ENCODE measurements at regions not wholly inside any gene's neighbourhood (a gene's known extent, or its start where the extent isn't known, plus 50 kb on each side); places are given as distances from the start of the nearest gene placed in this dataset.

DNA sequence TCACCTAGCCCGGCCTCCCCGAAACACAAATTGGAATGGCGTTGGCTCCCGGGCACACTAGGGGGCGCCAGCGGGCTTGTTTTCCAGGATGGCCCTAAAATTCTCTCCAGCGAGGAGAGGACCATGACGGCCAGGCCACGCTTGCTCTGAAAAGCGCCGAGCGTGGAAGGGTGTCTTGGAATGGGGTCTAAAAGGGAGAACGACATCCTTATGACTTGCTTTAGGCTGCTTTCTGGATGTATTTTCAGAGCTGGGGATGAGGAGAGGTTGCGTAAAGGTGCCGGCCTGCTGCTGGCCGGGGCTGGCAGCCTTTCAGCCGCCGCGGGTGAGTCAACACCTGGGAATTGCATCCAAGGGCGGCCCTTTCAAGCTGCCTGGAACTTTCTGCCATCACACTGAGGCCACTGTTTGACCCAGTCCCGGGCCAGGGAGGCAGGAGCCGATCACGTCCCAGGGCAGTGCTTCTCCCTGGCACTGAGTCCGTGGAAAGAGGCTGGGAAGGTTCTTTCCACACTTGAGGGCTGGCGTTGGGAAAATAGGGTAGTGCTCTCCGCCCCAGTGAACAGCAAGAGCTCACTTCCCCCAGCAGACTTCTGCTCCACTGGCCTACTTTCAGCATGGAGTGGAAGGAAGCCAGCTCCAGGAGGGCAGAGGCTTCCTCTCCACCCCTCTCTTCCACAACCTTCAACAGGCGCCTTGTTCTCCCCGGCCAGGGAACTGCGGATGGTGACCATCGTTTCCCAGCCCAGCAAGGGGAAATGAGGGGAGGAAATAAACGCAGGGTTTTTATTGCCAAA lies 216.2 kb downstream of the TTC8 start:
- TF ChIP-seq POLR2A (IDR thresholded peaks at IDR 0.05; ENCODE audit: low read length) (no peak), GATA1 (IDR thresholded peaks at IDR 0.05; ENCODE audit: low read depth, low read length) (no peak)
- peak; percentile 64 to 80 for DNase-seq

DNA sequence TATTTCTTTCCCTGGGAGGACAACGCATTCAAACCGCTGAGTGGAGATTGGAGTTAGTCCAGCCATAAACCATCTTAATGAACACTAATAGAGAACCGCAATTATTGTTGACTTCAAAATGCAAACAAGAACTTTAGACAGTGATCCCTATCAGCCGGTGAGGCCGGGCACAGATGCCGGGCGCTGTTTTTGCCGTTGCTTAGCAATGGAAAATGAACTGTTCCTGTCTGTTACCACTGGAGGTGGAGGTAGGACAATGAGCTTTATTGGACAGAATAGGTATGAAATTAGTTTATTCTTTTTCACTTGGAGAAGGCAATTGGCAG lies 216.8 kb downstream of the TTC8 start:
- DNase-seq: peak in 1 of 2 experiments; percentile 9
- TF ChIP-seq GATA1 (IDR thresholded peaks at IDR 0.05; ENCODE audit: low read depth, low read length): no peak
- TF ChIP-seq POLR2A (IDR thresholded peaks at IDR 0.05; ENCODE audit: low read length): no peak

DNA sequence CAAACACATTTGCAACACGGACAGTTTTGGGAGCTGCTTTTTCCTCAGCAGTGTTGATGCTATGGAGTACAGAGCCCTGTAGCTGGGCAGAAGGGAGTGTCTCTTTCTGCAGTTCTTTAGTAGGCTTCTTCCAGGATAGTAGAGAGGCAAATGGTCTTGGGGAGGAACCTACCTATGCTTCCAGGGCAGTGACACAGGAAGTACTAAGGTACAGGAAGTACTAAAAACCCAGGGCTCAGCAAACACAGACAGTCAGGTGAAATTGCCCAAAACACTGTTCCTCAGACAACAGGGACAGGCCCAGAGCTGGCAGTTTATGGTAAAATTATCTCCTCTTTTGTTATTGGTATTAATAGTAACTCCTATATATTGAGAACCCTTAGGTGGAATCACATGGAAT lies 217.6 kb downstream of the TTC8 start:
- TF ChIP-seq POLR2A (IDR thresholded peaks at IDR 0.05; ENCODE audit: low read length) (no peak), GATA1 (IDR thresholded peaks at IDR 0.05; ENCODE audit: low read depth, low read length) (no peak)
- DNase-seq: no peak

DNA sequence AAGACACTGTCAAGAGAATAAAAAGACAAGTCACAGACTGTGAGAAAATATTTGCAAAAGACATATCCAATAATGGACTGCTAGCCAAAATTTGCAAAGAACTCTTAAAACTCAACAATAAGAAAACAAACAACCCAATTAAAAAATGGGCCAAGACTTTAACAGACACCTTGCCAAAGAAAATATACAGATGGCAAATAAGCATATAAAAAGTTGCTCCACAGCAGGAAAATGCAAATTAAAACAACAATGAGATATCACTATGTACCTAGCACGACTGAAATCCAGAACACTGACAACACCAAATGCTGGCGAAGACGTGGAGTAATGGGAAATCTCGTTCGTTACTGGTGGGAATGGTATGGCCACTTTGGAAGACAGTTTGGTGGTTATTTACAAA lies 228.9 kb downstream of the TTC8 start:
- TF ChIP-seq POLR2A (IDR thresholded peaks at IDR 0.05; ENCODE audit: low read length): no peak
- no peak for TF ChIP-seq GATA1 (IDR thresholded peaks at IDR 0.05; ENCODE audit: low read depth, low read length)
- DNase-seq: no peak

DNA sequence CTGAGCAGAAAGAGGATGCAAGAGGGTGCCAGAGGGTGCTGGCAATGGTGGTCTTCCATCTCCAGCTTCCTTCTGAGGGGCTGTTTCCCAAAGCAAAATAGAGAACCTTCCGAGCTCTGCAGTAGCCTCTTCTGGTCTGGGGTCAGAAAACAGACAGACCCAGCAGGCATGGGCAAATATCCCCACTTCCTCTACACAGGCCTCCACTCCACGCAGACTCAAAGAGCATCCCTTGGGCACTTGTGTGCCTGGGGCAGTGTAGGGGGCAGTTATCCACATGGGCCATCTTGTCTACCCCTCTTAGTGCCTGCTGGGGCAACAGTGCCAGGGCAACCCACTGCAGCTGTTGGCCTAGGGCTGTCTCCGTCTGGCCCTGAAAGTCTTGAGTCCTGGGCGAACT lies 231.9 kb downstream of the TTC8 start:
- TF ChIP-seq GATA1 (IDR thresholded peaks at IDR 0.05; ENCODE audit: low read depth, low read length): no peak
- no peak for TF ChIP-seq POLR2A (IDR thresholded peaks at IDR 0.05; ENCODE audit: low read length)

DNA sequence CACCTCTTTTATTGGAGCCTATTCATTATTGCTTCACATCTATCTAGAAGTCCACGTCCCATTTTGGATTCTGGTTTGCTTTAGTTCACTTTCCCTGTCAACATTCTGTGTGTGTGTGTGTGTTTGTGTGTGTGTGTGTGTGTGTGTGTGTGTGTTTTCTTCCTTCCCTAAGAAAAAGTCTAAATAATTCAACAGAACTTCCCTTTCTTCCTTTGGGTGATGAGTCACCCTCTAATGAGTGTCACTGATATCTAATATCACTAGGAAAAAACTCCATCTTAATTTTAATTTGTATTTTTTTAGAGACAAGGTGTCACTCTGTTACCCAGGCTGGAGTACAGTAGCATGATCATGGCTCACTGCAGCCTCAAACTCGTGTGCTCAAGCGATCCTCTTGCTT lies 234.2 kb downstream of the TTC8 start:
- DNase-seq: no peak

More for the DNA sequence above, 231.9 kb downstream of the TTC8 start:
- no peak for DNase-seq

DNA sequence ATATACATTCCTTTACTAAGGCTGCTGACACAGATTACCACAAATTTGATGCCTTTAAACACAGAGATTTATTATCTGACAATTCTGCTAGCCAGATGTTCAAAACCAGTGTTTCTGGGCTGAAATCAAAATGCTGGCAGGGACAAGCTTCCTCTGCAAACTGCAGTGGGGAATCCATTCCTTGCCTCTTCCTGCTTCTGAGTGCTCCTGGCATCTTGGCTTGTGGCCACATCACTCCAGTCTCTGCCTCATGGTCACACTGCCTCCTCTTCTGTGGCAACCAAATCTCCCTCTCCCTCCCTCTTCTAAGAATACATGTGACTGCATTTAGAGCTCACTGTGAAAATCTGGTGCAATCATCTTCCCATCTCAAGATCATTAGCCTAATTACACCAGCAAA lies 235.7 kb downstream of the TTC8 start:
- no peak for DNase-seq
- TF ChIP-seq GATA1 (IDR thresholded peaks at IDR 0.05; ENCODE audit: low read depth, low read length) (no peak), POLR2A (IDR thresholded peaks at IDR 0.05; ENCODE audit: low read length) (no peak)

More for the DNA sequence above, 234.2 kb downstream of the TTC8 start:
- TF ChIP-seq POLR2A (IDR thresholded peaks at IDR 0.05; ENCODE audit: low read length): no peak
- TF ChIP-seq GATA1 (IDR thresholded peaks at IDR 0.05; ENCODE audit: low read depth, low read length): no peak

DNA sequence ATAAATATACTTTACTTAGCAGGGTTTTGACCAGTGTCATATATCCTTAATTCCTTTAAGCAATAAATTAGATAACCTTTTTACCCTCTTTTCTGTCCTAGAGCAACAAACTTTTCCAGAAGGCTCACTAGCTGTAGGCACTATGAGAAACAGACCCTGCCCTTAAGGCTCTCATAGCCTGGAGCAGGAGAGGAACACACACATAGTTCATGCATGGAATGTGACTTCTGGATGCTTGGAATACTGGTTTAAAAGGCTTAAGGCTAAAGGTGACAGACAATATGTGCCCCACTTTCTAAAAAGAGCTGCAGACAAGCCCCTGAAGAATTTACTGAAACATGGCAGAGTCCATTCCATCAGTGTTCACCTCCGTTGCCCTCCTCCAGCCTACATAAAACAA lies 237.2 kb downstream of the TTC8 start:
- TF ChIP-seq GATA1 (IDR thresholded peaks at IDR 0.05; ENCODE audit: low read depth, low read length) (no peak), POLR2A (IDR thresholded peaks at IDR 0.05; ENCODE audit: low read length) (no peak)
- no peak for DNase-seq

DNA sequence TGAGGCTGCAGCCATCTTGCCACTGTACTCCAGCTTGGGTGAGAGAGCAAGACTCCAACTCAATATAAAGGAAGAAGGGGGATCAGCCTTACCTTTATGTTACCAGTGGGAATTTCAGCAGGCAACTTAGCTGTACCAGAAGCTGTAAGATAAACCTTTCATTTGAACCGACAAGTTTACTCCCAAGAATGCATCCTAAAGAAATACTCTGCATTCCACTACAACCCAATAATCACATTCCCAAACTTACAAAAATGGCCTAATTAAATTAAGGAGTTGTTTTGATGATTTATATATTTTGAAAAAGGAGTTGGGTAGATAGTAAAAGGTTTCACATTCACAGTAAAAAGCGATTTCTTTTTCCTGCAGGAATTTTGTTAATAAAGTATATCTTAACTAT lies 241.4 kb downstream of the TTC8 start:
- DNase-seq: no peak
- TF ChIP-seq GATA1 (IDR thresholded peaks at IDR 0.05; ENCODE audit: low read depth, low read length) (no peak), POLR2A (IDR thresholded peaks at IDR 0.05; ENCODE audit: low read length) (no peak)

DNA sequence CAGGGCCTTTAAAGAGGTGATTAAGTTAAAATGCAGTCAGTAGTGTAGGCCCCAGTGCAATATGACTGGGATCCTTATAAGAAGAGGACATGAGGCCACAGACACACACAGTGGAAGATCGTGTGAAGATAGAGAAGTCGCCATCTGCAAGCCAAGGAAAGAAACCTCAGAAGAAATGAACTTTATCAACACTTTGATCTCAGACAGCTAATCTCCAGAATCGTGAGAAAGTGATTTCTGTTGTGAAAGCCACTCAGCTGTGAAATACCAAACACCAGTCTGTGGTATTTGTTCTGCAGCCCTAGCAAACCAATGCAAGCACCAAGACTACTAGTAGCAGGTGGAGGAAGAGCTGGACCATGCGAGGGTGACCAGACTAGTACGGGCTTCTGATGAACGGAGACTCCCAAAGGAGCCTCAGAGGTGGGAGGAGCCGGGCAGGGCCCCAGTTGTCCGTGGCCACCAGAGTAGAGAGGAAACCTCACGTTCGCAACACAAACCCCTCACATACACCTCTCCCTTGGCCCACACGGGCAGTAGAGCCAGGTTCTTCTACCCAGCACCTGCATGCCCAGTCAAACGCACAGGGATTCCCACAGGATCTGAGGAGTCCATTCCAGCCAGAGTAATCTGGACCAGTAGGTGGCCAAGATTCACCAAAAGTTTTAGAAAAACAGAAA lies 243.0 kb downstream of the TTC8 start:
- no peak for DNase-seq
- TF ChIP-seq GATA1 (IDR thresholded peaks at IDR 0.05; ENCODE audit: low read depth, low read length): no peak
- TF ChIP-seq POLR2A (IDR thresholded peaks at IDR 0.05; ENCODE audit: low read length): no peak

DNA sequence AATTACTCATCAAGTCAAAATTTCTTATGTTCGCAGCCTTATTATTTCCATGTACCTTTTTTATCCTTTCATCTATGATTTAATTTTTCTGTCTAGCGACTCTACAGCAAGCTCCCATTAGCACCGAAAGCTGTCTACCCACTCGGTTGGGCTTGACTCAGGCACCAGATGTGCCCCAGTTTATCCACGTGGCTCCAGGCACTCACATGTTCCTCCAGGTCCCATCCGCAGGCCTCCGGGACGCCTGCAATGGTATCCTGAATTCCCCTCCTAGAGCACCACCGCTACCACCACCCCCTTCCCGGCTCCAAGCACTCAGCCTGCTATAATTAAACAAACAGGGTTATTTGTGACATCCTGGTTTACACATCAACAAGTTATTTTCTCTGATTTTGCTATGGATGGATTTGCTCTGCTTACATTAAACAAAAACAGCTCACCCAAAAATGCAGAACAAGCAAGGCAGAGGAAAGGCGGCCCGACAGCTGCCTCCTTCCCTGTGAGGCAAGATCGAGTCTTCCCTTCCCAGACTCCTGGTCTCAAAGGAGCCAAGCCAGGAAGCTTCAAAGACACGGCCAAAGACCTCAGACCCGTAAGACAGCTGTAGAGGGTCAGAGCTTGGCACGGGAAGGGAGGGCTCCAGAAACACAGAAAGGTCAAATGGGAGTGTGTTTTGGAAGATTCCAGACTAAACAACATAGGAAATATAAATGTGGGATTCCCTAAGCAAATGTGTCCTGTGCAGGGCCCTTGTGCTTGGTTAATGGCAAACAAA lies 253.8 kb downstream of the TTC8 start:
- TF ChIP-seq GATA1 (IDR thresholded peaks at IDR 0.05; ENCODE audit: low read depth, low read length) (no peak), POLR2A (IDR thresholded peaks at IDR 0.05; ENCODE audit: low read length) (no peak)
- DNase-seq: no peak

DNA sequence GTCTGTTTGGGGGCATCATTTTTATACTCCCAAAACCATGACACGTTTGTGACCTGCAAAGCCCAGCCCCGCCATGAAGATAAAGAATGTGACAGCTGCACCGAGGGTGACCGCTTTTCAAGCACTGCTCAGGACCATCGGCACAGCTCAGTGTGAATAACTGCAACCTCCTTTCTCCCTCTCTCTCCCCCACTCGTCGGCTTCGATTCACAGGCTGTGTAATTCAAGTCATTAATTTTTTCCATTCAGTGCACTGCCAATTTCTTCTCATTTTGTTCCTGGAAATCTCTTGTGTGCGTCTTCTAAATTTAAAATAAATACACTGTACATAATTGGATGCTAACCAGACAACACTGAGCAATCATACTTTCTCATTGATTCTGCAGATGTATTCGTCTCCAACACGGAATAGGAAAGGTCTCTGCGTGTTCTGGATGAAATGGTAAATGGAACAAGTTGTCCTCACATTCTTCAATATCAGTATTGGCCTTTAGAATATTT lies 260.8 kb downstream of the TTC8 start:
- no peak for DNase-seq
- TF ChIP-seq POLR2A (IDR thresholded peaks at IDR 0.05; ENCODE audit: low read length): no peak
- no peak for TF ChIP-seq GATA1 (IDR thresholded peaks at IDR 0.05; ENCODE audit: low read depth, low read length)

DNA sequence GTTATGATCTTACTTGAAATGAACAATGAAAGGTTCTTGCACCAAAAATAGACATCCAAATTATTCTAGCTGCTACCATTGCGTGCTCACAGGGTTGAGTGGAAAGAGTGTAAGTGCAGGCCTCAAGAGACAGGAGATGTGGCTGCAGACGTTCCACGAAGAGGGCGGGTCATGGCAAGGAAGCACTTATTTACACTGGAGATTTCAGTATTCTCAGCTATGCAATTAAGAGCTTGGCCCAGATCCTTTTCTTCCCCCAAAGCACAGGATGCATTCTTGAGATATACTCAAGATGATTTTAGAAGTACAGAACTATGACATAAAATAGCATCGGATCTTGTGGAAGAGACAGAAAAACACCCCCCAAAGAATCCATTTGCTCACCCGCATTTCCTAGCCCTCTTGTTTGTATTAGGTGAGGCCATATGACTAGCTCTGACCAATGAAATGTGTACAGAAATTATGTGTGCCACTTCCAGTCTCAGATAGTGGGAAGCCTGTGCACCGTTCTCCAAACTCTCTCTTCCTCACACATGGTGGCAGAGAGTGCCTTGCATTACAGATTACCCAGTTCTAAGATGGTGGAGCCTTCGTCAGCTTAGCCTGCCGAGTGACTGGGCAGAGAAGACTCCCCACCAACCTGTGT lies 261.4 kb downstream of the TTC8 start:
- TF ChIP-seq GATA1 (IDR thresholded peaks at IDR 0.05; ENCODE audit: low read depth, low read length): no peak
- TF ChIP-seq POLR2A (IDR thresholded peaks at IDR 0.05; ENCODE audit: low read length): no peak
- DNase-seq: no peak

DNA sequence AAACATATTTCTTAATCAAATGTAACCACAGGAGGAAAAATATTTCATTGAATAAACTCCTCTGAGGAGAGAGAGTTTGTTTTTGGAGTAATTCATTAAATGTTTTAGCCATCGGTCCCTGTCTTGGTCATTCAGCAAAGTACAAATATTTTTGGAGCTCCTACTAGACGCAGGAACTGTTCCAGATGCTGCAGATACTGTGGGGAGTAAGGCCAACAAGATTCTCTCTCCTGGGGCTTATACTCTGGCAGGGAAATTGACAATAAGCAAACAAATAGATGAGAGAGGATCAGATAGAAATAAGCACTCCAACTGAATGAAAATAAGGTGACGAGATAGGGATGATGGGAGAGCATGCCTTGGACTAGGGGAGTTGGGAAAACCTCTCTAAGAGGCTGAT lies 264.1 kb downstream of the TTC8 start:
- no peak for DNase-seq
- TF ChIP-seq GATA1 (IDR thresholded peaks at IDR 0.05; ENCODE audit: low read depth, low read length) (no peak), POLR2A (IDR thresholded peaks at IDR 0.05; ENCODE audit: low read length) (no peak)

Data from erythroblast (primary cell).